IPS-NIHi7 (cell line): ENCODE measurements at regions not wholly inside any gene's neighbourhood (a gene's known extent, or its start where the extent isn't known, plus 50 kb on each side); places are given as distances from the start of the nearest gene placed in this dataset.

Experiments used
- DNase-seq: peaks from one replicate; pipeline ENCODE4 v3.0.0; 2012; ENCODE audit warnings: mixed read lengths; ENCODE audit errors: extremely low spot score

DNA sequence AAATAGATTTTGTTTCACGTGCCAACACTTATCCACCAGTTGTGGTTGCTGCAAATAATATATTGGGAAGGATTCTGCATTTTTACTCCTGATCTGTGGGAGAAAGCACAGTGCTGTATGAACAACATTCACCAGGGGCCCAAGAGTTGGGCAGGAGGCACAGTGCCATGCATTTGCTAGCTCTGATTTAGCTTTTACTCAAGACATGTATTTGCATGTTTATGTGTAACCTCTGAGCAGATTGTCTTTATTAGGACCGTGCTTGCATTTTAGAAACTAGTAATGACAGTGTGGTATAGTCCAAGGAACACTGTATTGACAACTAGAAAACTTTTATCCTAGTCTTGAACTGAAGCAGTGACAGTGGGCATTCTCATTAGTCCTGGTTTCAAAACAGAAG lies 133.9 kb upstream of the B3GALT2 start:
- DNase-seq, result no peak

DNA sequence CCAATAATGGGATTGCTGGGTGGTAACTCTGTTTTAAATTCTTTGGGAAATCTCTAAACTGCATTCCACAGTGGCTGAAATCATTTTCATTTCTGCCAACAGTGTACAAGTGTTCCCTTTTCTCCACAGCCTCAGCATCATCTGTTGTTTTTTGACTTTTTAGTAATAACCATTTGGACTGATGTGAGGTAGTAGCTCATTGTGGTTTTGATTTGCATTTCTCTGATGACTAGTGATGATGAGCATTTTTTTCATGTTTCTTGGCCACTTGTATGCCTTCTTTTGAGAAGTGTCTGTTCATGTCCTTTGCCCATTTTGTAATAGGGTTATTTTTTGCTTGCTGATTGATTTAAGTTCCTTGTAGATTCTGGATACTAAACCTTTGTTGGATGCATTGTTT lies 131.9 kb upstream of the B3GALT2 start:
- DNase-seq, result no peak

DNA sequence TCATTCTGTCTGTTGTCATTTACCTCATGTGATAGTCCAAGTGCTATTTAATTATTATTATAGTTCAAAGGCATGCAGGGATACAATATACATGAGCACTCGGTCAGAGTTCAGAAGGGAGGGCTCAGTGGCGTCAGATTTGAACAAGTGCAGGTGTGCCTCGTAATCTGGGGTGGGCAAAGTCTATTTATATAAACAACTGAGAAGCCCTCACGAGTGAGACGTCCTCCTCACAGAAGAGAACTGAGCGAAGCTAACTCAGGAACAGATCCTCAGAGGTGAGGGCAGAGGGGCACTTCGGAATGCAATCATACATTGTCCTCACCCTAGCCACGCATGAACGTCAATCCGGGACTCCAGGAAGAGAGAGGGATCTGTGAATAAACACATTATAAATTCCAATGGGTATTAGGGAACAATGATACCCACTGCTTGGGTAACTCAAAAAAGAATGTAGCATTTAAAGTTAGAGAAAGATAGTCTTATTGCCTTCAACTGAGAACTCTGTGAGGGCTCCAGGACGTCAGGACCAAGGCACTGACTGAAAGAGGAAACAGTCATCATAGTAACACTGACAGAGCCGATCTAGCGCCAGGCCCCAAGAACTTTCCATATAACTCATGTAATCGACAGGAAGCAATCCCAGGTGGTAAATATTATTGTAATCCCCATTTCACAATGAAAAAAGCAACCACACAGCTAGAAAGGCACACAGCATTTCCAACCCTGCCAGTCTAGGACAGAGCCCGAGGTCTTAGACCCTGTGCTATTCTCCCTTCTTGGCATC lies 127.1 kb upstream of the B3GALT2 start:
- no peak for DNase-seq

DNA sequence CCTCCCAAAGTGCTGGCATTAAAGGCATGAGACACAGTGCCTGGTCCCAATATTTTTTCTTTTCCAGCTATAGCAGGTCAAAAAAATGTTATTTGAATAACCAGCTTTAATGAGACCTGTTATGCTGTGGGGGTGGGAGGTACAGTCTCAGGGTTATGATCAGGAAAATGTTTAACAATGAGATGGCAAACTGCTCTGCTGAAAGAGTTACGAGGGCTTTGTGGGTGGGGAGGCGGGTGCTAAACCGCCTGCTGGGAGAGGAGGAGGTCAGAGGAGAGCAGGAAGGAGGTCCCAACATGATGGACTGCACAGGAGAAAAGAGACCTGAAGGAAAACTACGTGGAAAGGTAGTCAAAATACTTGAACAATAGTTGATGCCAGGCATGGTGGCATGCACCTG lies 126.0 kb upstream of the B3GALT2 start:
- DNase-seq, result no peak

DNA sequence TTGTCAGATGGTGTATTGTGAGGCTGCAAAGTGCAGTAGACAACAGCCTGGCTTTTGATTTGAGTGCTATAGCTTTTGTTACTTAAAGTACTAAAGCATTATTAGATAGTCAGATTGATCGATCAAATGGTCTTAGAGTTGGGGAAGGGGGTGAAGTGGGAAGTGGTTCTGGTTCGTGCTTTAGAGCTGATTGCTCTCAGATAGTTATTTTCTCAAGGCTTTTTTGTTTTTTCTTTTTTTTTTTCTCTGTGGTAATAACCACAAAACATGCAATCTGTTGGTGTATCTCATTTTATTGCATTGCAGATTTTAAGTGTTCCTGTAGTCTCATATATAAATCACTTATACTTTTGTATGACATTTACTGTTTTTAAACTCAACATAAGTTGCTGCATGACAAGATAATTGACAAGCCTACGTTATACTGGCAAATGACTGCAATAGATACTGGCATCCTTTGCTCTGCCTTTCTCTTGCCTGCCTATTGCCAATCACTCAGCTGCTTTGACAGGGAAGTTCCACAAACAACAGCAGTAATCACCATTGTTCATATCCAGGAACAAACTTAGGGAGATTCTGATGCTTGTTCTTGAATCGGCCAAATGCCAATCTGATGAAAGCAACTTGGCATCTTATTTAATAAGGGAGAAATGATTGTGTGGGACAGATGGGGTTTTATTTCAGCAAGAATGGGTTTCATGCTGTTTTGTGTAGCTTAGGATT lies 125.0 kb upstream of the B3GALT2 start:
- no peak for DNase-seq

DNA sequence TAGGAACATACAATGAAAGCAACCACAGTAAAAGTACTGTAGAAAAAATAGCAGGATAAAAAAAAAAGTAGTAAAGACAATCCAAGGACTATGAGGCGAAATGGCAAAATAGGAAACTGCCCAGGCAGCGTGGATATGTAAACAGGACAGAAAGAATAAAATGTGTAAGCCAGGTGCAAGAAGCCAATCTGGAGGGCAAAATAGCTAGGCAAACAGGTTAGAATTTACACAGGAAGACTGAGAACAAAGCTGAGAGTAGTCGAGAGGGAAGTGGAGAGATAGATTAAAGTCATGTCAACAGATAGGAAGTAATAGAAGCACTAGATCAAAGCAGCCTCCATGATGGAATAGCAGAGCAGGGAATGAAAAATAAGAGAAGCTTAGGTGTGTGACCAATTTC lies 124.2 kb upstream of the B3GALT2 start:
- DNase-seq, result no peak

DNA sequence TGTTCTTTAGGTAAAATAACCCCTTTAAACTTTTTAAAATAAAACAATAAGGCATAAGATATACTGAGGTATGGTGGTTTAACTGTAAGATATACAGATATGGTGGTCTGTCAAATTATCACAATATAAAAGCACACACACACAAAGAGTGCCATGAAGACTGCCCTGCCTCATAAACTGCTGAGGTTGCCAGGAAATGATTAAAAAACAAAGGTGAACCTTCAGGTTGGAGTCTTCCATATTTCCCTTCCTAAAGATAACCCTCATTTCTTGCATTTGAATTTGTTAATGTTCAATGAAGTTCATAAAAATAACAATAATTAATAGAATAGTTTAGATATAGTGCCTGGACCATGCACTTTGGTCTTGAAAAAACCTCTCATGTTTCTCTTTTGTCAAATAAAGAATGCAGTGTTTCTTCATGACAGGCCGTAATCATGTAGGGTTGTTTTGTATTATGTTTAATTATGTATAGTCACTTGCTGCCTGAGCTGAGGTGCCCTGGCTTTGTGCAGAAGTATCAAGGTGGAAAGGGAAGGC lies 123.6 kb upstream of the B3GALT2 start:
- DNase-seq, result no peak

DNA sequence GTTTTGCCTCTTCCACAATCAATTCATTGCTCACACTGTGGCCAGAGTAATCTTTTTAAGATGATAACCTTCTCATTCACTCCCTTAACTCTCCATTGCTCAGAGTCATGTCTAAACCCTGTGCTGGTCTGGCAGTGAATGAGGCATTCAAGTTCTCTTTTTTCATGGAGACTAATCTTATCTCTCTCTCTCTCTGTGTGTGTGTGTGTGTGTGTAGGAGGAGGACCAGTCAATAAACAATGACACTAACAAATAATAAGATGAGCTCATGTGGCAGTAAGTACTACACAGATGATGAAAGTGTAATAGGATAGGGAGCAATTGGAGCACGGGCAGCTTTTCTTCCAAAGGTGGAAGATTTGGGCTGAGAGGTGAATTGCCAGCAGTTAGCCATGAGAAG lies 122.0 kb upstream of the B3GALT2 start:
- DNase-seq, result no peak

DNA sequence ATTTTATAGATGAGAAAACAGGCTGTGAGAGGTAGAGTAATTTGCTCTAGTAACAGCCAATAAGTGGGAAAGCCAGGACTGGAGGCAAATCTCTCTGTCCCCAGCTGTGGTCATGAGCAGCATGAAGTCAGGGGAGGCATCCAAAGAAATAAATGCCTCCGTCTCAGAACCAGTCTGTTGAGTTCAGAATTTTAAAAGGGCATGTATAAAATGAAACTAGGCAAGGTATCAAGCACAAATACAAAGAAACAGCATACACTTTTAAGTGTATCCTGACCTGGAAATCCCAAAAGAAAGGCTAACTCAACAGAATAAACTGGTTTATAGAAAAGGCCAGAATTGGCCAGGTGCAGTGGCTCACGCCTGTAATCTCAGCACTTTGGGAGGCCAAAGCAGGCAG lies 120.0 kb upstream of the B3GALT2 start:
- no peak for DNase-seq
